Hepatocyte (in vitro differentiated cells): ENCODE measurements at regions not wholly inside any gene's neighbourhood (a gene's known extent, or its start where the extent isn't known, plus 50 kb on each side); places are given as distances from the start of the nearest gene placed in this dataset.

Experiments used
- EZH2 ChIP-seq: fragments of 200-600 bp; sonication (generic); IDR thresholded peaks from 2 replicates; pipeline ENCODE4 v1.6.1; 2016; ENCODE audit warnings: antibody characterized with exemption, mild to moderate bottlenecking, borderline replicate concordance
- TF ChIP-seq, protein P1 (sequence below): fragments of 200-600 bp; sonication (generic); IDR thresholded peaks from 2 replicates; pipeline ENCODE4 v1.5.1; 2016; ENCODE audit warnings: antibody characterized with exemption, mild to moderate bottlenecking; ENCODE audit not compliant: poor library complexity

- TF ChIP-seq, protein P1, sequence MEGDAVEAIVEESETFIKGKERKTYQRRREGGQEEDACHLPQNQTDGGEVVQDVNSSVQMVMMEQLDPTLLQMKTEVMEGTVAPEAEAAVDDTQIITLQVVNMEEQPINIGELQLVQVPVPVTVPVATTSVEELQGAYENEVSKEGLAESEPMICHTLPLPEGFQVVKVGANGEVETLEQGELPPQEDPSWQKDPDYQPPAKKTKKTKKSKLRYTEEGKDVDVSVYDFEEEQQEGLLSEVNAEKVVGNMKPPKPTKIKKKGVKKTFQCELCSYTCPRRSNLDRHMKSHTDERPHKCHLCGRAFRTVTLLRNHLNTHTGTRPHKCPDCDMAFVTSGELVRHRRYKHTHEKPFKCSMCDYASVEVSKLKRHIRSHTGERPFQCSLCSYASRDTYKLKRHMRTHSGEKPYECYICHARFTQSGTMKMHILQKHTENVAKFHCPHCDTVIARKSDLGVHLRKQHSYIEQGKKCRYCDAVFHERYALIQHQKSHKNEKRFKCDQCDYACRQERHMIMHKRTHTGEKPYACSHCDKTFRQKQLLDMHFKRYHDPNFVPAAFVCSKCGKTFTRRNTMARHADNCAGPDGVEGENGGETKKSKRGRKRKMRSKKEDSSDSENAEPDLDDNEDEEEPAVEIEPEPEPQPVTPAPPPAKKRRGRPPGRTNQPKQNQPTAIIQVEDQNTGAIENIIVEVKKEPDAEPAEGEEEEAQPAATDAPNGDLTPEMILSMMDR = no peak
- no peak for TF ChIP-seq EZH2
These were observed 959.4 kb upstream of the CELF4 start for GRCh38 chr18:38525039-38525438.
